HPDE6-E6E7 (cell line): ENCODE measurements at regions not wholly inside any gene's neighbourhood (a gene's known extent, or its start where the extent isn't known, plus 50 kb on each side); places are given as distances from the start of the nearest gene placed in this dataset.

Source experiments
- DNase-seq: peaks from one replicate; pipeline ENCODE4 v3.0.0; 2011; ENCODE audit warnings: missing footprints; ENCODE audit errors: extremely low spot score

GRCh38 chr1:219277304-219278105, 103.8 kb downstream of the LYPLAL1 start:
- DNase-seq = no peak

- DNase-seq = no peak
Measured at GRCh38 chr1:219276049-219276738, 102.5 kb downstream of the LYPLAL1 start.

- DNase-seq = no peak
Measured at GRCh38 chr1:219273088-219273686, 99.5 kb downstream of the LYPLAL1 start.

DNA sequence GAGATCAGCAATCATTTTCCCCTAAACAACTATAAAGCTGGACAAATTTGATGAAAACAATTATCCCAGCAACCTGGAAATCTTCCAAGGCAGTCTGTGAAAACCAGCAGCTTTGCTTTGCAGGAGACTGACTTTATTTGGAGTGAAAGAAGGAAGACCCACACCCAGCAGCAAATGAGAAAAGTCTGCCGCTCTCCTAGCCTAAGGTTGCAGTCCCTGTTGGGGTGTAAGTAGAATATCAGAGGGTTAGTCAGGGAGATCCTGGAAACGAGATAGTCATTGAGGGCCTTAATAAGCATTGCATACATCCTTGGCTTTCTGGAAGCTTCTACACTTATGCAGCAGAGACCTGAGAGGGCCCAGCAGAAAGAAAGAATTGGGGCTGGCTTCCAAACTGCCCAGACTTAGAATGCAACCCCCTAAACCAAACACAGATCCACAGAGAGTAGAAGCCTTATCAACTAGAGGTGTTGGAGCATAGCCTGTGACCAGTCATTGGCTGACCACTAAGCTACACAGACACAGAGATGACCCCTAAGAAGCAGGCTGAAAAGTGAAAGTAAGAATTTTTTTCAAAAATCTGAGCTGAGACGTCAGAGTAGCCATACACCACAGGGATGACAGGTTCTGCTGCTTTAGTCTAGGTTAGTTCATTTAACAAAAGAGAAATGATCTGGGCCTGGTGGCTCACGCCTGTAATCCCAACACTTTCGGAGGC, 98.3 kb downstream of the LYPLAL1 start:
- no peak for DNase-seq

- DNase-seq = no peak
Measured at GRCh38 chr1:219269171-219269570, 95.5 kb downstream of the LYPLAL1 start.

DNA sequence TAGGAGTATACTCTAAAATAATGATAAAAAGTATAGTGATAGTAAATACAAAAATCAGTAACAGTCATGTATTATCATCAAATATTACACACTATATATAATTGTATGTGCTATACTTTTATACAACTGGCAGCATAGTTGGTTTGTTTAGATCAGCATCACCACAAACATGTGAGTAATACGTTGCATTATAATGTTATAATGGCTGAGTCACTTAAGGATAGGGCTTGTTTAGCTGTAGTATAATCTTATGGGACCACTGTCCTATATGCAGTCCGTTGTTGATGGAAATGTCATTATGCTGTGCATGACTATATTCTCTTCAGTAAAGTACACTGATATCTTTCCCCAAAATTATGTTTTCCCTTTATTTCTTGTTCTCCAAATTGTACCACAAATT, 92.8 kb downstream of the LYPLAL1 start:
- no peak for DNase-seq

DNA sequence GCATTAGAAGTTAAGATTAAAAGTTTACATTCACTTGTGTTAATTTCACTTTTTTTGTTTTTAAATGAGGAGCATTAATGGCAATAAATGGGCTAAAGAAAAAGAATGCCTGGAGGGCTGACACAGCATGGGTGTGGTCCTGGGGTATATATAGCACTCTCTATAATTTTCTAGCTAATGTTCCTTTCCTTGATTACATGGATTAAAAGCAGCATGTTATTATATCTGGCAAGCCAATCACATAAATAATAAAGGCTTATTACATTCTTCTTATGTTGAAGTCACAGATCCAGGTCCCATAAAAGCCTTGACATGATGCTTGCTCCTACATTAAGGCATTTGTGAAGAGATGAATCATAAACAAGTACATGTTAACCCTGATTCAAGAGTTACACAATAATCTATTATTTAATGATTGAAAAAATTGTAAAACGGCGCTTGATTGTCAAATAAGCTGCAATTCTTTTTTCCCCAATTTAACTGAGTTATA, 91.4 kb downstream of the LYPLAL1 start:
- no peak for DNase-seq

DNA sequence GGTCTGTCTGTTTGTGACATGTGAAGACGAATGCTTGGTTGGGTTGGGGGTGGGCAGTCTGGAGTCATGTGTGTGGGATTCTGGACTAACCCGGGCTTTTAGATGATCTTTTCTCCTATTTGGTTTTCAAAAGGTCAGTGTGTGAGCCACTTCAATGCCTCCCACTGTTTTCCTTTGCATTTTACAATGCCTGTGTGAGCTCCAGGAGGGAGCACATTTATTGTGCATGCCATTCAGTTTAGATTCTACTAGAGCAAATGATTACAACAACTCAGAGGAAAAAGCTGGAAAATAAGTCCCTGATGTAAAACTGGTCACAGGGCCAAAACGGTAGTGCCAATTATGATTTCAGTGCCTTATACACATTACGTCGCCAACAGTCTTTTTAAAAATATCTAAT, 90.9 kb downstream of the LYPLAL1 start:
- no peak for DNase-seq
